IPS DF 6.9 (cell line): ENCODE measurements at regions not wholly inside any gene's neighbourhood (a gene's known extent, or its start where the extent isn't known, plus 50 kb on each side); places are given as distances from the start of the nearest gene placed in this dataset.
A peak's percentile ranks its signal among the peaks of the same experiment; 100 is the strongest.

Experiments used
- DNase-seq: peaks from one replicate; pipeline ENCODE4 v3.0.0-alpha.2; 2013; ENCODE audit warnings: low read depth, low spot score
- H3K27ac ChIP-seq: one replicate; pipeline ENCODE4 v1.5.1; 2013; ENCODE audit warnings: low read length, control low read depth
- H3K27me3 ChIP-seq: 2 replicates; pipeline ENCODE4 v1.6.1; 2013; ENCODE audit warnings: mild to moderate bottlenecking, low read length; ENCODE audit not compliant: control insufficient read depth, insufficient read depth
- H3K36me3 ChIP-seq: 2 replicates; pipeline ENCODE4 v1.6.1; 2013; ENCODE audit warnings: low read length; ENCODE audit not compliant: control insufficient read depth, insufficient read depth
- H3K4me1 ChIP-seq: 2 replicates; pipeline ENCODE4 v1.6.1; 2013; ENCODE audit warnings: low read length; ENCODE audit not compliant: control insufficient read depth, insufficient read depth
- H3K4me3 ChIP-seq: 2 replicates; pipeline ENCODE4 v1.5.1; 2013; ENCODE audit warnings: mild to moderate bottlenecking, low read length
- H3K9me3 ChIP-seq: 2 replicates; pipeline ENCODE4 v1.6.1; 2013; ENCODE audit warnings: low read length, inconsistent platforms; ENCODE audit not compliant: control insufficient read depth, insufficient read depth
- WGBS: extraction: QIAGEN DNeasy Blood & Tissue Kit; methylation state at CpG from one replicate; pipeline ENCODE4 v1.1.7; 2013; ENCODE audit warnings: mixed read lengths, missing lambda C conversion rate; ENCODE audit not compliant: insufficient read length, insufficient coverage; 5-methylcytosine and 5-hydroxymethylcytosine counted together

GRCh38 chr1:220382994-220383393 lies 110.7 kb upstream of the RAB3GAP2 start:
- Histone ChIP-seq H3K4me3 (no peak overlapping the region), H3K36me3 (no peaks in the 10 kb centered on the region), H3K27ac (no peak overlapping the region), H3K9me3 (no peaks in the 10 kb centered on the region), H3K27me3 (no peaks in the 10 kb centered on the region), H3K4me1 (no peaks in the 10 kb centered on the region)
- no CpG with 5 or more reads among the region's 4 CpGs for WGBS
- no peak for DNase-seq

DNA sequence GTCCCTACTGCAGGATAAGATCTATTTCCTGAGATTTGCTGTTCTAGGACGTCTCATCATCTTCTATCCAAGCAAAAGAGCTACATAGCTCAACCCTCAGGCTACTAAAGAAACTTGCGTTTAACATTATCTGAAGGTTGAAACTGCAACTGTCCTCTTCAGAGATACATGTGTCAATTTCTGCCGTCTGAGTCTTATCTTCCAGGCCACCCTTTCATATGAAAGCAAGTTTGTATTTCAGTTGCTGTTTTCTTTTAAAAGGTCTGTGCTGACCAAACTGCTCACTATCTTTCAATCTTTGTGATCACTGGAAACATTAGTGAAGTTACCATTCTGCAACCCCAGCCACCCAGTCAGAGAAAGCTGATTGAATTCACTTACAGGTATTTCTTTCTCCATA lies 108.6 kb upstream of the RAB3GAP2 start:
- H3K36me3 ChIP-seq = no peaks in the 10 kb centered on the region
- H3K4me1 ChIP-seq = no peaks in the 10 kb centered on the region
- no CpG with 5 or more reads among the region's 3 CpGs for WGBS
- no peak overlapping the region for H3K4me3 ChIP-seq
- DNase-seq = no peak
- H3K9me3 ChIP-seq = no peaks in the 10 kb centered on the region
- no peaks in the 10 kb centered on the region for H3K27me3 ChIP-seq
- H3K27ac ChIP-seq = no peak overlapping the region

- no CpG with 5 or more reads among the region's 11 CpGs for WGBS
- H3K9me3 ChIP-seq = no peaks in the 10 kb centered on the region
- H3K27ac ChIP-seq = no peak overlapping the region
- no peaks in the 10 kb centered on the region for H3K36me3 ChIP-seq
- no peak overlapping the region for H3K4me3 ChIP-seq
- H3K4me1 ChIP-seq = no peaks in the 10 kb centered on the region
- H3K27me3 ChIP-seq = no peaks in the 10 kb centered on the region
- DNase-seq = no peak
Measured at GRCh38 chr1:220378571-220379302, 106.5 kb upstream of the RAB3GAP2 start.

GRCh38 chr1:220375715-220376114 lies 103.5 kb upstream of the RAB3GAP2 start:
- H3K36me3 ChIP-seq = no peaks in the 10 kb centered on the region
- no peak overlapping the region for H3K4me3 ChIP-seq
- no peaks in the 10 kb centered on the region for H3K4me1 ChIP-seq
- H3K27ac ChIP-seq = no peak overlapping the region
- H3K27me3 ChIP-seq = no peaks in the 10 kb centered on the region
- WGBS = no CpG with 5 or more reads among the region's 3 CpGs
- H3K9me3 ChIP-seq = no peaks in the 10 kb centered on the region
- no peak for DNase-seq

- H3K36me3 ChIP-seq = no peaks in the 10 kb centered on the region
- WGBS = no CpG with 5 or more reads among the region's 2 CpGs
Measured at GRCh38 chr1:220374449-220374848, 102.2 kb upstream of the RAB3GAP2 start.

GRCh38 chr1:220372451-220372850 lies 100.2 kb upstream of the RAB3GAP2 start:
- no peaks in the 10 kb centered on the region for H3K36me3 ChIP-seq
- no peaks in the 10 kb centered on the region for H3K9me3 ChIP-seq
- no peak overlapping the region for H3K4me3 ChIP-seq
- peaks cover 3% of the 10 kb centered on the region; the same call in 1 of the 2 replicates for H3K4me1 ChIP-seq
- no peak for DNase-seq
- WGBS = no CpG with 5 or more reads among the region's 7 CpGs
- no peaks in the 10 kb centered on the region for H3K27me3 ChIP-seq
- H3K27ac ChIP-seq = no peak overlapping the region

More at GRCh38 chr1:220374449-220374848, 102.2 kb upstream of the RAB3GAP2 start:
- Histone ChIP-seq H3K27me3 (no peaks in the 10 kb centered on the region), H3K4me3 (no peak overlapping the region), H3K27ac (no peak overlapping the region), H3K4me1 (no peaks in the 10 kb centered on the region; the same call in 1 of the 2 replicates), H3K9me3 (no peaks in the 10 kb centered on the region)
- DNase-seq = no peak

DNA sequence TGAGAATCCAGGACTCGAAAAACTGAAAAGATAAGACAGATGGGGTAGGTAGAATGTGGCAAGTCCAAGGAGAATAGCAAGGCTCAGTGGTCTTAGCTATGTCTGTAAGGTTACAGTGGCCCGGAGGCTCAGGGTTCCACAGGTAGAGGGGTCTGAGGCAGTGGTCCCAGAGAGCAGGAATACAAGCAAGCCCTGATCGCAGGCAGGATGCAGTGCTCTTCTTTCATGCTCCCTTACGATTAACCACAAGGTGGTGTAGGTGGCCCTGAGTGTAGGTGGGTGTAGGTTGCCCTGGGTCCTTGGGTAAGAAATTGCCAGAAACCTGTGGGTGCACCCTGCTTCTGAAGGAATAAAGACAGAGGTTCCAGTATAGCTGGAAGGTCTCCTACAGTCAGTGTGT lies 99.1 kb upstream of the RAB3GAP2 start:
- H3K4me3 ChIP-seq = no peak overlapping the region
- no peak overlapping the region for H3K27ac ChIP-seq
- H3K9me3 ChIP-seq = no peaks in the 10 kb centered on the region
- no peaks in the 10 kb centered on the region for H3K36me3 ChIP-seq
- peak; percentile 39 for DNase-seq
- no CpG with 5 or more reads among the region's 4 CpGs for WGBS
- H3K4me1 ChIP-seq = peaks cover 3% of the 10 kb centered on the region; the same call in 1 of the 2 replicates
- H3K27me3 ChIP-seq = no peaks in the 10 kb centered on the region

GRCh38 chr1:220370041-220370700 lies 97.9 kb upstream of the RAB3GAP2 start:
- no peaks in the 10 kb centered on the region for H3K9me3 ChIP-seq
- peaks cover 3% of the 10 kb centered on the region; the same call in 1 of the 2 replicates for H3K4me1 ChIP-seq
- no peaks in the 10 kb centered on the region for H3K27me3 ChIP-seq
- no peak overlapping the region for H3K4me3 ChIP-seq
- DNase-seq = no peak
- no peaks in the 10 kb centered on the region for H3K36me3 ChIP-seq
- no peak overlapping the region for H3K27ac ChIP-seq
- no CpG with 5 or more reads among the region's 5 CpGs for WGBS

DNA sequence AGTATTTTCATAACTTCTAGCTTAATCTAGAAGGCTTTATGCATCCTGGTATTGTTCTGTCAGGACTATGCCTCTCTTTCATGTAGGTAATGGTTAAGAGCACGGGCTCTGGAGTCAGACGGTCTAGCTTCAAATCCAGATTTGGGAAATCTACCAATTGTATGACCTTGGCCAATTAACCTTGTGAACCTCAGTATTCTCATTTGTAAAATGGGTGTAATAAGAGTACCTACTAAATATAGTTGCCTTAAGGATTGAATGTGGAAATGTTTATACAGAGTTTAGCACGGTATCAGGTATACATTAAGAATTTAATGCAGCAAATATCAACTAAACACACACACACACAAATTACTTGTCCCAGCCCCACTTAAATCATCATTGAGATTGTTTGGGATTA lies 97.3 kb upstream of the RAB3GAP2 start:
- H3K27me3 ChIP-seq = no peaks in the 10 kb centered on the region

DNA sequence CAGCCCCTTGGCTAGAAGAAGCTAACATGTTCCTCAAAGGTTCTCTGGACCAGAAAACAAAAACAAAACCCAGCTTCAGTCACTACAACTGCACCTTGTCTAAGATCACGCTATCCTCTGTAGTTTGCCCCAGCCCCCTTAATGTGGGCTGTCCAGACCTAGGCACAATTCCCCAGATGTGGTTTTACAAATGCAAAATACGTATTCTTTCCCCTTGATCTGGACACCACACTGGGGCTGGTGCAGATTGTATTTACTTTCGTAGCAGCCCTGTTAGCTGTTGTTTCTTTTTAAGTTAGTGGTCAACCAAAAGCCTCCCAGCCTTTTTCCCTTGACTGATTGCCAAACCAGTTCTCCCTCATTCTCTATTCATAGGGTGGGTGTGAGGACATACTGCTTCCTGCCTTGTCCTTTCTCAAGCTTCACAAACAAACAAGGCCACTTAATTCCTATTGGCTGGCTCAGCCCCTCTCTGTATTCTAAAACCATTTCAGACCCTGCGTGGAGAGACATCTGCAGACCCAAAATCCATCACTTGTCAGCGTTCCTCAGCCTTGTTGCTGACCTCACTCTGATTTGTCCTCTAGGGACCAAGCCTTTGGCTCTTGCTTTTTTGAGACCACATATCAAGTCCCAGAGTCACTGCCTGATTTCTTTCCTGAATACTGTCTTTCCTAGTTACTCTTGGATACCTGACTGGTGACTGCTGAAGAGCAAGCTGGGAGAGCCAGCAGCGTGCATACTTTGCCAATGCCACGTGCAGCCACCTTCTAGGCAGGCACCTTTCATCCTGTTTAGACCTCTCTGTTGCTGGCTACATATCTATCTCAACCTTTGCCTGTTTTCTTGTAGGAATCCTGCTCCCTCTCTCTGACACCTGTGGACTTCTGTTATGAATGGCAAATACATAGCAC lies 96.4 kb upstream of the RAB3GAP2 start:
- no peak for DNase-seq
- Histone ChIP-seq H3K4me1 (peaks cover 3% of the 10 kb centered on the region; the same call in 1 of the 2 replicates), H3K36me3 (no peaks in the 10 kb centered on the region), H3K27ac (no peak overlapping the region), H3K27me3 (no peaks in the 10 kb centered on the region), H3K9me3 (no peaks in the 10 kb centered on the region), H3K4me3 (no peak overlapping the region)
- no CpG with 5 or more reads among the region's 7 CpGs for WGBS

More for the DNA sequence above, 97.3 kb upstream of the RAB3GAP2 start:
- Histone ChIP-seq H3K4me3 (no peak overlapping the region), H3K9me3 (no peaks in the 10 kb centered on the region), H3K27ac (no peak overlapping the region), H3K36me3 (no peaks in the 10 kb centered on the region), H3K4me1 (peaks cover 3% of the 10 kb centered on the region; the same call in 1 of the 2 replicates)
- no CpG with 5 or more reads among the region's 3 CpGs for WGBS
- DNase-seq = no peak
